Astrocyte (in vitro differentiated cells and primary cell): ENCODE measurements at regions not wholly inside any gene's neighbourhood (a gene's known extent, or its start where the extent isn't known, plus 50 kb on each side); places are given as distances from the start of the nearest gene placed in this dataset.

Experiments
- EZH2 ChIP-seq: IDR thresholded peaks from 2 replicates; pipeline ENCODE4 v1.6.1; 2012; ENCODE audit warnings: mild to moderate bottlenecking, low read length, inconsistent platforms; ENCODE audit not compliant: insufficient read depth
- TF ChIP-seq, protein P1 (sequence below): IDR thresholded peaks from 2 replicates; pipeline ENCODE4 v1.5.1; 2011; ENCODE audit warnings: low read depth, mild to moderate bottlenecking, inconsistent platforms, low read length, moderate library complexity; ENCODE audit not compliant: insufficient read depth

GRCh38 chr16:60558936-60559335 lies 1477.3 kb downstream of the CDH8 start:
- TF ChIP-seq, protein P1, sequence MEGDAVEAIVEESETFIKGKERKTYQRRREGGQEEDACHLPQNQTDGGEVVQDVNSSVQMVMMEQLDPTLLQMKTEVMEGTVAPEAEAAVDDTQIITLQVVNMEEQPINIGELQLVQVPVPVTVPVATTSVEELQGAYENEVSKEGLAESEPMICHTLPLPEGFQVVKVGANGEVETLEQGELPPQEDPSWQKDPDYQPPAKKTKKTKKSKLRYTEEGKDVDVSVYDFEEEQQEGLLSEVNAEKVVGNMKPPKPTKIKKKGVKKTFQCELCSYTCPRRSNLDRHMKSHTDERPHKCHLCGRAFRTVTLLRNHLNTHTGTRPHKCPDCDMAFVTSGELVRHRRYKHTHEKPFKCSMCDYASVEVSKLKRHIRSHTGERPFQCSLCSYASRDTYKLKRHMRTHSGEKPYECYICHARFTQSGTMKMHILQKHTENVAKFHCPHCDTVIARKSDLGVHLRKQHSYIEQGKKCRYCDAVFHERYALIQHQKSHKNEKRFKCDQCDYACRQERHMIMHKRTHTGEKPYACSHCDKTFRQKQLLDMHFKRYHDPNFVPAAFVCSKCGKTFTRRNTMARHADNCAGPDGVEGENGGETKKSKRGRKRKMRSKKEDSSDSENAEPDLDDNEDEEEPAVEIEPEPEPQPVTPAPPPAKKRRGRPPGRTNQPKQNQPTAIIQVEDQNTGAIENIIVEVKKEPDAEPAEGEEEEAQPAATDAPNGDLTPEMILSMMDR = no peak
- TF ChIP-seq EZH2 = no peak
